GM10266 (cell line): ENCODE measurements at regions not wholly inside any gene's neighbourhood (a gene's known extent, or its start where the extent isn't known, plus 50 kb on each side); places are given as distances from the start of the nearest gene placed in this dataset.

Experiments used
- DNase-seq: peaks from one replicate; pipeline ENCODE4 v3.0.0; 2012; ENCODE audit errors: extremely low spot score
- CTCF ChIP-seq: IDR thresholded peaks from 2 replicates; pipeline ENCODE4 v1.5.1; 2012; ENCODE audit warnings: mild to moderate bottlenecking, low read depth; ENCODE audit not compliant: control insufficient read depth, insufficient read depth; ENCODE audit errors: missing control alignments

- TF ChIP-seq CTCF = no peak
- DNase-seq = no peak
Observed at GRCh38 chr11:109306322-109306721, 115.7 kb upstream of the C11orf87 start.

- no peak for TF ChIP-seq CTCF
- DNase-seq = no peak
Observed at GRCh38 chr11:109307366-109307765, 114.6 kb upstream of the C11orf87 start.

GRCh38 chr11:109308551-109308950, 113.4 kb upstream of the C11orf87 start:
- DNase-seq = no peak
- TF ChIP-seq CTCF = no peak

GRCh38 chr11:109309153-109309552, 112.8 kb upstream of the C11orf87 start:
- no peak for DNase-seq
- no peak for TF ChIP-seq CTCF

- DNase-seq = no peak
- TF ChIP-seq CTCF = no peak
Observed at GRCh38 chr11:109317726-109318125, 104.3 kb upstream of the C11orf87 start.

- TF ChIP-seq CTCF = no peak
Observed at GRCh38 chr11:109320595-109320994, 101.4 kb upstream of the C11orf87 start.

GRCh38 chr11:109326781-109327180, 95.2 kb upstream of the C11orf87 start:
- DNase-seq = no peak
- no peak for TF ChIP-seq CTCF

More at GRCh38 chr11:109320595-109320994, 101.4 kb upstream of the C11orf87 start:
- DNase-seq = no peak
